Esophagus (tissue), 2 donors: ENCODE measurements at regions not wholly inside any gene's neighbourhood (a gene's known extent, or its start where the extent isn't known, plus 50 kb on each side); places are given as distances from the start of the nearest gene placed in this dataset.

Experiments used
- H3K27ac ChIP-seq, 2 donors: one replicate each; pipeline ENCODE4 v1.5.1; 2013; ENCODE audit warnings: low read depth in 2 of 2, mild to moderate bottlenecking in 2 of 2, inconsistent platforms in 1 of 2, low read length in 1 of 2, moderate library complexity in 1 of 2
- H3K27me3 ChIP-seq, 2 donors: one replicate each; pipeline ENCODE4 v1.6.1; 2013; ENCODE audit warnings: low read length in 2 of 2, control low read depth in 1 of 2, mild to moderate bottlenecking in 1 of 2; ENCODE audit not compliant: insufficient read depth in 2 of 2, control insufficient read depth in 1 of 2
- H3K36me3 ChIP-seq, 2 donors: one replicate each; pipeline ENCODE4 v1.6.1; 2013; ENCODE audit warnings: low read length in 1 of 2; ENCODE audit not compliant: control insufficient read depth in 2 of 2, insufficient read depth in 2 of 2
- H3K4me1 ChIP-seq, 2 donors: one replicate each; pipeline ENCODE4 v1.6.1; 2013; ENCODE audit warnings: low read length in 1 of 2; ENCODE audit not compliant: control insufficient read depth in 2 of 2, insufficient read depth in 2 of 2
- H3K4me3 ChIP-seq, 2 donors: one replicate each; pipeline ENCODE4 v1.5.1; 2013; ENCODE audit warnings: low read length in 2 of 2, mild to moderate bottlenecking in 2 of 2, low read depth in 1 of 2, moderate library complexity in 1 of 2
- H3K9me3 ChIP-seq, 2 donors: one replicate each; pipeline ENCODE4 v1.6.1; 2013; ENCODE audit warnings: mild to moderate bottlenecking in 2 of 2, low read depth in 1 of 2, low read length in 1 of 2, moderate library complexity in 1 of 2; ENCODE audit not compliant: control insufficient read depth in 2 of 2, insufficient read depth in 1 of 2
- WGBS, 2 donors: extraction: QIAGEN DNeasy Blood & Tissue Kit; methylation state at CpG; one replicate each; pipeline ENCODE4 v1.1.7; 2013; 5-methylcytosine and 5-hydroxymethylcytosine counted together
- donor health status: healthy with polysubstance abuse.
- donor health status: Bipolar disorder and iron deficiency.

- Histone ChIP-seq H3K36me3 (no peaks in the 10 kb centered on the region), H3K4me1 (no peaks in the 10 kb centered on the region), H3K27ac (no peak overlapping the region), H3K27me3 (no peaks in the 10 kb centered on the region), H3K4me3 (no peak overlapping the region), H3K9me3 (no peaks in the 10 kb centered on the region)
- WGBS, 2 donors: 84 to 87% methylated on average over 5 of the region's 5 CpGs
Observed at GRCh38 chr10:110382695-110383094, 78.0 kb upstream of the SMNDC1 start.

- Histone ChIP-seq H3K36me3 (no peaks in the 10 kb centered on the region), H3K27me3 (no peaks in the 10 kb centered on the region), H3K9me3 (no peaks in the 10 kb centered on the region), H3K27ac (no peak overlapping the region), H3K4me1 (peaks cover 0 to 2% of the 10 kb centered on the region in 2 donors), H3K4me3 (no peak overlapping the region)
- WGBS, 2 donors: 44 to 55% methylated on average over 1 of the region's 1 CpG
Observed at GRCh38 chr10:110387617-110387982, 82.9 kb upstream of the SMNDC1 start.

GRCh38 chr10:110387983-110388686, 83.4 kb upstream of the SMNDC1 start:
- Histone ChIP-seq H3K4me3 (no peak overlapping the region), H3K27ac (no peak overlapping the region), H3K4me1 (peaks cover 3 to 5% of the 10 kb centered on the region in 2 donors), H3K27me3 (no peaks in the 10 kb centered on the region), H3K36me3 (no peaks in the 10 kb centered on the region), H3K9me3 (no peaks in the 10 kb centered on the region)
- 47 to 67% methylated on average over 7 of the region's 7 CpGs for WGBS, 2 donors

- no peaks in the 10 kb centered on the region for H3K27me3 ChIP-seq
- H3K4me1 ChIP-seq: peaks cover 3 to 5% of the 10 kb centered on the region in 2 donors
- no peak overlapping the region for H3K27ac ChIP-seq
- H3K36me3 ChIP-seq: no peaks in the 10 kb centered on the region
- 72 to 81% methylated on average over 7 of the region's 7 CpGs for WGBS, 2 donors
- no peak overlapping the region for H3K4me3 ChIP-seq
- no peaks in the 10 kb centered on the region for H3K9me3 ChIP-seq
Observed at GRCh38 chr10:110388687-110389052, 84.0 kb upstream of the SMNDC1 start.

- Histone ChIP-seq H3K36me3 (no peaks in the 10 kb centered on the region), H3K27me3 (no peaks in the 10 kb centered on the region), H3K9me3 (no peaks in the 10 kb centered on the region), H3K27ac (no peak overlapping the region), H3K4me3 (no peak overlapping the region), H3K4me1 (peaks cover 3 to 5% of the 10 kb centered on the region in 2 donors)
- WGBS, 2 donors: 75 to 77% methylated on average over 8 of the region's 8 CpGs
Observed at GRCh38 chr10:110389255-110389654, 84.5 kb upstream of the SMNDC1 start.

GRCh38 chr10:110391541-110391940, 86.8 kb upstream of the SMNDC1 start:
- Histone ChIP-seq H3K9me3 (no peaks in the 10 kb centered on the region), H3K36me3 (no peaks in the 10 kb centered on the region), H3K27ac (no peak overlapping the region), H3K27me3 (no peaks in the 10 kb centered on the region), H3K4me1 (peaks cover 6 to 11% of the 10 kb centered on the region in 2 donors), H3K4me3 (no peak overlapping the region)
- WGBS, 2 donors: 90 to 92% methylated on average over 7 of the region's 7 CpGs

GRCh38 chr10:110392121-110392520, 87.4 kb upstream of the SMNDC1 start:
- H3K4me1 ChIP-seq: peaks cover 6 to 11% of the 10 kb centered on the region in 2 donors
- H3K9me3 ChIP-seq: no peaks in the 10 kb centered on the region
- no peaks in the 10 kb centered on the region for H3K27me3 ChIP-seq
- H3K27ac ChIP-seq: no peak overlapping the region
- no peaks in the 10 kb centered on the region for H3K36me3 ChIP-seq
- H3K4me3 ChIP-seq: no peak overlapping the region
- 65 to 69% methylated on average over 7 of the region's 7 CpGs for WGBS, 2 donors

GRCh38 chr10:110392868-110393740, 88.4 kb upstream of the SMNDC1 start:
- Histone ChIP-seq H3K27me3 (no peaks in the 10 kb centered on the region), H3K9me3 (no peaks in the 10 kb centered on the region), H3K4me3 (no peak overlapping the region), H3K27ac (no peak overlapping the region), H3K4me1 (peaks cover 6 to 11% of the 10 kb centered on the region in 2 donors), H3K36me3 (no peaks in the 10 kb centered on the region)
- WGBS, 2 donors: 40 to 47% methylated on average over 19 of the region's 19 CpGs

- no peak overlapping the region for H3K4me3 ChIP-seq
- H3K27ac ChIP-seq: no peak overlapping the region
- H3K4me1 ChIP-seq: peaks cover 6 to 13% of the 10 kb centered on the region in 2 donors
- WGBS, 2 donors: 96 to 97% methylated on average over 6 of the region's 6 CpGs
- H3K9me3 ChIP-seq: no peaks in the 10 kb centered on the region
- no peaks in the 10 kb centered on the region for H3K27me3 ChIP-seq
- no peaks in the 10 kb centered on the region for H3K36me3 ChIP-seq
Observed at GRCh38 chr10:110393866-110394265, 89.1 kb upstream of the SMNDC1 start.
